Islet of Langerhans (tissue), 1 donor: ENCODE measurements at regions not wholly inside any gene's neighbourhood (a gene's known extent, or its start where the extent isn't known, plus 50 kb on each side); places are given as distances from the start of the nearest gene placed in this dataset.
"Not testable (repeated sequence)": the region's sequence is repeated elsewhere in the genome, so short reads cannot be mapped to it uniquely, and the experiment has no call there.

Source experiments
- FAIRE-seq: peaks from one replicate; lab custom pipeline; 2011; peaks lifted over from hg19 to GRCh38; lab: Jason Lieb, UNC

GRCh38 chr3:106458952-106459351, 590.1 kb upstream of the CBLB start:
- no peak for FAIRE-seq

GRCh38 chr3:106466881-106467280, 598.1 kb upstream of the CBLB start:
- no peak for FAIRE-seq

GRCh38 chr3:106473576-106474475, 605.0 kb upstream of the CBLB start:
- FAIRE-seq, result no peak

GRCh38 chr3:106482451-106482850, 613.6 kb upstream of the CBLB start:
- no peak for FAIRE-seq

DNA sequence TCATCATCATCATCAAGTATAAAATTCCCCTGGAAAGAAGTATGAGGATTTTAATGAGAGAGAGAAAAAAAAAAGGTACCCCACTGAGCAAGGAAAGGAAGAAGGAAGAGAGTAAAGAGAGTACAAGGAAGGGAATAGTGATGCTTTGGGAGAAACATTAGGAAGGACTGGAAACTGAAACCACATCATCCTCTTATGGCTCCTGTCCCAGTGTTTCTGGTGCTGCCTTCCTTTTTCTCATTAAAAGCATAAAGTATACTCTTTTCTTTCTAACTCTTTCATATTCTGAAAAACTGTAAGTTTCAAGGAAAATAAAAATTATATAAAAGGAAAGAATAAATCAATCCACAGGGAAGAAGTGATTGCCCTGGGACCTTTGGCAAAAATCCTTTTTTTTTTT, 616.4 kb upstream of the CBLB start:
- no peak for FAIRE-seq

DNA sequence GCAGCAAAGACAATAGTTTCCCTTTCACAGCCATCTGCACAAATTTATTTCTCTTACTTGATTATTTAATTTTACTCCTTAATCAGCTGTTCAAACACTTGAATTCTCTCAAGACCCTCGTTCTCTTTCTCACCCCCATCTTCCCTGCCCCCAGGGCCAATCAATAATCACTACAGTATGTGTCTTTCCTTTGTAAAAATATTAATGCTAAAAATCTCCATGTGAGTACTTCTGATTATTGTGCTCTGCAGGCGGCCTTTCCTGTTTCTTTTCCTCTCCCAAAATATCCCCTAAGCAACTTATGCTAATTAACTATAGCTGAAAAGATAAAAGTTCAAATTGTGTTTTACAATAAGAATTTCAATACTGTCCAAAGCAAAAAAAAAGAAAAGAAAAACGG, 617.0 kb upstream of the CBLB start:
- no peak for FAIRE-seq

- FAIRE-seq, result not testable (repeated sequence)
Measured at GRCh38 chr3:106486945-106487639, 618.3 kb upstream of the CBLB start.

GRCh38 chr3:106488331-106488730, 619.5 kb upstream of the CBLB start:
- FAIRE-seq, result no peak

GRCh38 chr3:106491796-106492195, 623.0 kb upstream of the CBLB start:
- FAIRE-seq, result no peak

DNA sequence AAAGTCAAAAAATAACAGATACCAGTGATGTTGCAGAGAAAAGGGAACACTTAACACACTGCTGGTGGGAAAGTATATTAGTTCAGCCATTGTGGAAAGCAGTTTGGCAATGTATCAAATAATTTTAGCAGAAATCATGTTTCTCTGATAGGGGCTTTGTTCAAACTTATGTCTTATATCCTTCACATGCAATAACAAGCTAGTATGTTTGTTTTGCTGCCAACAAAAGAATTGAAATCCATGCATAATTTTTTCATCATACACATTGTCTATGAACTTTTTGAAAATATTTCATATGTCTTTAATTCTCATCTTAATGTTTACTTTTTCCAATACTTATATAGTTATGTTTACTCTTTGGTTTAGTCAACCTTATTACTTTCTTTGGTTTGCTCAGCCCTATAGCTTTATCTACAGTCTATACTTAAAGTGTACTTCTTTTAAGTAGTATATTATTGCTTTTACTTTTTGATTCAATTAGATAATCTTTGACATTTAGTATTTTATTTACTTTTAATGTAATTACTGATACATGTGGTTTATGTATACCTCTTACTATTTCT, 639.6 kb upstream of the CBLB start:
- no peak for FAIRE-seq

DNA sequence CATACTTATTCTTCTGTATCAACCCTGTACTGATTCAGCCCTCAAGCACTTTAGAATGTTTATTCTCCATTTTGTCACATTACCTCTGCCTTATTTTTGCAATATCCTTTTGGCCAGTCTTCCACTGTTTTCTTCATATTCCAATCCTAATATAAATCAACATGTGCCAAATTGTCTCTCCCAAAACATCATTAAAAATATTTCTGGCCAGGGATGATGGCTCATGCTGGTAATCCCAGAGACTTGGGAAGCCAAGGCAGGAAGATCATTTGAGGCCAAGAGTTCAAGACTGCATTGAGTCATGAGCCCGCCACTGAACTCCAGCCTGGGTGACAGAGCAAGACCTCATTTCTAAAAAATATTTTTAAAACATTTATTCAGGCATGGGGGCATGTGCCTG, 641.4 kb upstream of the CBLB start:
- no peak for FAIRE-seq

DNA sequence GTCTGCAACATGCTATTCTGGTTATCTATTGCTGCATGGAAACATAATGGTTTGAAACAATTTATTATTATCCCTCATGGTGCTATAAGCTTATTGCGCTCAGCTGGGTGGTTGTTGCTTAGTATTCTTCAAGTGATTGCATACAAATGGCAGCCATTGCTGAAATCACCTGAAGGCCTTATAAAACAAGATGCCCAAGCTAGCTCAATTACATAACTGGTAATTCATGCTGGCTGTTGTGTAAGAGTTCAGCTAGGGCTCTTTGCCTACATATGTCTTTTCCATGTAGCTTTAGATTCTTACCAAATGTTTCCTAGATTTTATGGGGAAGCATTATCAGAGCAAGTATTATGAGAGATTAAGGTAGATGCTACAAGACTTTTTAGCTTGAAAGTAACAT, 644.0 kb upstream of the CBLB start:
- FAIRE-seq, result no peak

DNA sequence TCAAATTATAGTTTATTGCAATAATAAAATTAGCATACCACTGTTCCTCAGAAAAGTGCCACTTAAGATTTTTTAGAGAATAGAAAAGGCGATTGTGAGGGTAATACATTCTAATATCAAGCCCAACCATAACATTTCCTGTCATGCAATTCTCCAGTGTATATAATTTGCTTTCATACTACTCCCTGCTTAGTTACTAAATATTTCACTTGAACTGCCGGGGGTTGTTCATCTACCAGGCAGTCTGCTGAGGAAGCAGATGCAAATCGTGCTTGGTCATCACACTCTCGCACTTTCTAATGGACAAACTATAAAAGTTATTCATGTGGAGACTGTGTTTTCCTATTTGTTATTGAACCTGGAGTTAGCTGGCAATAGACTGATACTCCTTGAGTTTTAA, 645.6 kb upstream of the CBLB start:
- FAIRE-seq, result no peak

GRCh38 chr3:106518516-106518915, 649.7 kb upstream of the CBLB start:
- no peak for FAIRE-seq

GRCh38 chr3:106522397-106522796, 653.6 kb upstream of the CBLB start:
- FAIRE-seq, result no peak

DNA sequence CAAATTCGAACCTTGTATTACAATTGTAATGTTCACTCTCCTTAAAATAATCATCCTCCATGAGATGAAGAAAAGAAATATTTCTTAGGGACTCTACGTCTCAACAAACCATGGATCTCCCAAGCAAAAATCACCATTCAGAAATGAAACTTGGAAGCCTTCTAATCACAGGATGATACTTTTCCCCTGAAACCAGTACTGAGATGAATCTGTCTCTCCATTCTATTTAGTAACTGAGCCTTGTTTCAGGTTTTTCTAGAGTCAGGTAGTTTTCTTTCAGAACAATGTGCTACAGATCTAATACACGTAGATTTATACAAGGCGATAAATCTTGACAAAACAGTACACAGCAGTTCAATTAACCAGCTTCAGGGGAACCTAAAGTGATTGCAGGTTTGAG, 660.1 kb upstream of the CBLB start:
- no peak for FAIRE-seq

DNA sequence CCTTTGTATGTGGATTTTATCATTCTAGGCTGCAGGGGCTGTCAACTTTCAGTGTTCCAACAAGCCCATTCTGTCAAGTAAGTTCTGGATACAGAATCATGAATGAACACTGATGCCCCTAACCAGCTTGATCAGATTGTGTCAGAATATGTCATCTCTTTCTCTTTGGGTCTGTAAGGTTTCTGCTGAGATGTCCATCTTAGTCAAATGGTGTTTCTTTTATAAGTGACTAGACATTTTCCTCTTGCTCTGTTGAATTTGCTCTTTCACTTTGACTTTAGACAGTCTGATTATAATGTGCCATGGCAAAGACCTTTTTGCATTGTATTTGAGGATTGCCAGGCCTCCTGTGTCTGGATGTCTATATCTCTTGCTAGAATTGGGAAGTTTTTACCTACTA, 660.9 kb upstream of the CBLB start:
- FAIRE-seq, result no peak

DNA sequence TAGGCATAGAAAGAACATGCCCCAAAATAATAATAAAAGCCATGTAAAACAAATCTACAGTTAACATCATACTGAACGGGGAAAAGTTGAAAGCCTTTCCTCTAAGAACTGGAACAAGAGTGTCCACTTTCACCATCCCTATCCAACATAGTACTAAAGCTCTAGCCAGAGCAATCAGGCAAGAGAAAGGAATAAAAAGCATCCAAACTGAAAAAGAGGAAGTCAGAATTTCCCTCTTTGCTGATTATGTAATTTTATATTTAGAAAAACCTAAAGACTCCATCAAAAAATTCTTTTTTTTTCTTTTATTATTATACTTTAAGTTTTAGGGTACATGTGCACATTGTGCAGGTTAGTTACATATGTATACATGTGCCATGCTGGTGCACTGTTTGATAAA, 661.6 kb upstream of the CBLB start:
- no peak for FAIRE-seq

GRCh38 chr3:106531771-106532329, 663.0 kb upstream of the CBLB start:
- FAIRE-seq, result not testable (repeated sequence)

DNA sequence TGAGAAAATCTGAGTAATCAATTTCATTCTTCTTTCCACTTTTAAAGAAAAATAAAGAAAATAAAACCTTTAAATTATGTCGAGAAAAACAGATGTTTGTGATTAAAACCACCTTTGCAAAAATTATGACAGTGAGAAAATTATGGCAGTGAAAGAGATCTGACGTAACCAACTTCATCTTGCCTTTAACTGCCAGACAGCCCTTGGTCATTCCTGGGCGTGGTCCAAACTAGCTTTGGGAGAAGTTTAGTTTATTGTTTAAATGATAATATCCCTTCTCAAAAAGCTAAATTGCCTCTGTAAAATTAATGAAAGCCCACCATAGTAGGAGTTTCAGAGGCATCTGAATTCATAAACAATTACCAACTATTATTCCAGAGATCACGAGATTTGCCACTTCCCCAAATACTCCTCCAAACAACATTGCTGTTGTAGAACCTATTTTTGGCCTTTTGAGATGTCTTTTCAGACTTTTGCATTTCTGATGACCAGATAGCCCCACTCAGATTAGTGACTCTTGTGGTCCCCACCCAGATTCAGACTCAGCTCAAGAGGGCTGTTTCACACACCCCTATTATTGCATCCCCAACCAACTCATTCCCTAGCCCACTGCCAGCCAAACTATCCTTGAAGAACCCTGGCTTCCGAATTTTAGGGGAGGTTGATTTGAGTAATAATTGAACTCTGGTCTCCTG, 664.4 kb upstream of the CBLB start:
- FAIRE-seq, result no peak

DNA sequence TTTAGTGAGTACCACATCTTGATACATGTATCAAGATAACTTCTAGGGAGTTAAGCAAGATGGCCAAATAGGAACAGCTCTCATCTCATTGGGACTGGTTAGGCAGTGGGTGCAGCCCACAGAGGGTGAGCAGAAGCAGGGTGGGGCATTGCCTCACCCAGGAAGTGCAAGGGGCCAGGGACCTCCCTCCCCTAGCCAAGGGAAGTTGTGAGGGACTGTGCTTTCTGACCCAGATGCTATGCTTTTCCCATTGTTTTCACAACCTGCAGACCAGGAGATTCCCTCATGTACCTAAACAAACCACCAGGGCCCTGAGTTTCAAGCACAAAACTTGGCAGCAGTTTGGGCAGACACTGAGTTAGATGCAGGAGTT, 665.0 kb upstream of the CBLB start:
- FAIRE-seq, result no peak

DNA sequence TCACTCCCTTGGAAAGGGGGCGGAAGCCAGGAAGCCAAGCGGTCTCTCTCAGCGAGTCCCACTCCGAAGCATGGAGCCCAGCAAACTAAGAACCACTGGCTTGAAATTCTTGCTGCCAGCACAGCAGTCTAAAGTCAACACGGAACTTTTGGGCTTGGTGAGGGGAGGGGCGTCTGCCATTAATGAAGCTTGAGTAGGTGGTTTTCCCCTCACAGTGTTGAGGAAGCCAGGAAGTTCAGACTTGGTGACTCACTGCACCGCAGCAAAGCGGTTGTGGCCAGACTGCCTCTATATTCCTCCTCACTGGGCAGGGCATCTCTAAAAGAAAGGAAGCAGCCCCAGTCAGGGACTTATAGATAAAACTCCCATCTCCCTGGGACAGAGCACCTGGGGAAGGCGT, 665.4 kb upstream of the CBLB start:
- no peak for FAIRE-seq

DNA sequence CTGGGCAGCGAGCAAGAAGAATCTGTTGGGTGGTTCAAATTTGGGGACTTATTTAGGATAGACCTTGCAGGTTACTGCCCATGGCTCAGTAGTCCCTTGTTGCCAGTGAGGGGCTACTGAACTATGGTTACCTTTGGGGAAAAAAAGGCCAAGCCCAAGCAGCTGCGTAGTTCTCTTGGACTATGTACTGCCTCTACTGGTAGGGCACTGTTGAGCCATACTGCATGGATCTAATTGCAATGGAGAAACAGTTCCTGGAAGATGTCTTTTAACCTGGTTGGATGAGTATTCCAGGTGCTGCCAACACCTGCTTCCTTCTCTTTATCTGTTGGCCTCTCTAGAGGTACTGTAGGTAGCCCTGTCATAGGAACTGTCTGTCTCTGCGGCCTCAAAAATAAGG, 671.9 kb upstream of the CBLB start:
- no peak for FAIRE-seq
